Fibroblast of pulmonary artery (primary cell): ENCODE measurements at regions not wholly inside any gene's neighbourhood (a gene's known extent, or its start where the extent isn't known, plus 50 kb on each side); places are given as distances from the start of the nearest gene placed in this dataset.

ENCODE experiments used
- DNase-seq: peaks from one replicate; pipeline ENCODE4 v3.0.0-alpha.2; 2010; ENCODE audit warnings: low read depth
- H3K4me3 ChIP-seq: replicated peaks from 2 replicates; pipeline ENCODE4 v1.5.1; 2011; ENCODE audit warnings: low read depth, mild to moderate bottlenecking, control low read depth, low read length, moderate library complexity
- TF ChIP-seq, protein P1 (sequence below): IDR thresholded peaks from 2 replicates; pipeline ENCODE4 v1.5.1; 2011; ENCODE audit warnings: mild to moderate bottlenecking, control low read depth, low read length, inconsistent platforms; ENCODE audit errors: missing control alignments

GRCh38 chr3:115251509-115251908 lies 104.4 kb upstream of the ZBTB20 start:
- no peak for DNase-seq
- H3K4me3 ChIP-seq, result no peak overlapping the region
- TF ChIP-seq, protein P1, sequence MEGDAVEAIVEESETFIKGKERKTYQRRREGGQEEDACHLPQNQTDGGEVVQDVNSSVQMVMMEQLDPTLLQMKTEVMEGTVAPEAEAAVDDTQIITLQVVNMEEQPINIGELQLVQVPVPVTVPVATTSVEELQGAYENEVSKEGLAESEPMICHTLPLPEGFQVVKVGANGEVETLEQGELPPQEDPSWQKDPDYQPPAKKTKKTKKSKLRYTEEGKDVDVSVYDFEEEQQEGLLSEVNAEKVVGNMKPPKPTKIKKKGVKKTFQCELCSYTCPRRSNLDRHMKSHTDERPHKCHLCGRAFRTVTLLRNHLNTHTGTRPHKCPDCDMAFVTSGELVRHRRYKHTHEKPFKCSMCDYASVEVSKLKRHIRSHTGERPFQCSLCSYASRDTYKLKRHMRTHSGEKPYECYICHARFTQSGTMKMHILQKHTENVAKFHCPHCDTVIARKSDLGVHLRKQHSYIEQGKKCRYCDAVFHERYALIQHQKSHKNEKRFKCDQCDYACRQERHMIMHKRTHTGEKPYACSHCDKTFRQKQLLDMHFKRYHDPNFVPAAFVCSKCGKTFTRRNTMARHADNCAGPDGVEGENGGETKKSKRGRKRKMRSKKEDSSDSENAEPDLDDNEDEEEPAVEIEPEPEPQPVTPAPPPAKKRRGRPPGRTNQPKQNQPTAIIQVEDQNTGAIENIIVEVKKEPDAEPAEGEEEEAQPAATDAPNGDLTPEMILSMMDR, result no peak

GRCh38 chr3:115252679-115253078 lies 105.6 kb upstream of the ZBTB20 start:
- no peak for DNase-seq
- TF ChIP-seq, protein P1, result no peak
- no peak overlapping the region for H3K4me3 ChIP-seq

GRCh38 chr3:115254492-115255196 lies 107.6 kb upstream of the ZBTB20 start:
- no peak overlapping the region for H3K4me3 ChIP-seq
- no peak for DNase-seq
- TF ChIP-seq, protein P1, result no peak

DNA sequence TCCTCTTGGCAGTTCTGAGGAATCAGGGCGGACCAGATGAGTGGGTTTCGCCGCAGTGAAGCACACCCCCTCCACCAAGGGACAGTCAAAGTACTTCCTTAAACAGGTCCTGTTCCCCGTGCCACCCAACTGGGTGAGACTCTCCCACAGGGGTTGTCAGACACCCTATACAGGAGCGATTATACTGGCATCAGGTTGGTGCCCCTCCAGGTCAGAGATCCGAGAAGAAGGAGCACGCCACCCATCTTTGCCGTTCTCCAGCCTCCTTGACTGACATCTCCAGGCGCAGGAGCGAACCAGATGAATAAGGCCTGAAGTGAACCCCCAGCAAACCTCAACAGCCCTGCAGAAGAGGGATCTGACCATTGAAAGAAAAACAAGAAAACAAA lies 108.1 kb upstream of the ZBTB20 start:
- TF ChIP-seq, protein P1, result no peak
- DNase-seq, result no peak
- H3K4me3 ChIP-seq, result no peak overlapping the region

DNA sequence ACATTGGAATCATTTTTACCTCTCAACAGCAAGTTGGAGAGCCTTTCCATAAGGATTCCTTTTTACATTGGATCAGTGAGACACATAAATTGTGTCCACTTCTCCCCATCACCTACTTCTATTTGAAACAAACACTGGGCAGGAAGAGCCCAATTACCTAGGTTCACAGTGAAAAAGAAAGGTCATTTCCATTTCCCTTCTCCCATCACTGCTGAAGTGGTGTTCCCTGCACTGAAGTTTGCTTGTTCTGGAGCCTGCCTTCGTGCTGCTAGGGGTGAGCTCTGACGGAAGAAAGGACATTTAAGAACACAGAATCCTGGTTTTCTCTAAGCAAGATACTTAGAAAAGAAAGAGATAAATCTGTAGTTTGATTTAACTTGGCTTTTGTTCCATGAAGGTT lies 123.8 kb upstream of the ZBTB20 start:
- H3K4me3 ChIP-seq, result no peak overlapping the region
- TF ChIP-seq, protein P1, result no peak
- DNase-seq, result no peak

GRCh38 chr3:115272036-115272824 lies 125.1 kb upstream of the ZBTB20 start:
- TF ChIP-seq, protein P1, result no peak
- no peak overlapping the region for H3K4me3 ChIP-seq
- peak; percentile 70 for DNase-seq
